Activated naive CD4-positive, alpha-beta T cell treated with anti-CD3 and anti-CD28 coated beads, Interleukin-2, amount 10 ng/mL, durations not matched to agents 7 days and 5 days (primary cell): ENCODE measurements at regions not wholly inside any gene's neighbourhood (a gene's known extent, or its start where the extent isn't known, plus 50 kb on each side); places are given as distances from the start of the nearest gene placed in this dataset.
"Not testable (repeated sequence)": the region's sequence is repeated elsewhere in the genome, so short reads cannot be mapped to it uniquely, and the experiment has no call there.

Experiments
- CTCF ChIA-PET: fragments of 350-600 bp; sonication (Branson Sonifier 250); formaldehyde crosslinking; loops from one replicate; lab custom pipeline; 2021; ENCODE audit warnings: antibody characterized with exemption; lab: Charles Lee
- DNase-seq: peaks from one replicate; pipeline ENCODE4 v3.0.0-alpha.2; 2020
- H3K27ac Mint-ChIP-seq: one replicate; pipeline ENCODE4 v1.8.0; 2021; ENCODE audit warnings: mild to moderate bottlenecking, moderate library complexity, mixed read lengths
- H3K27me3 Mint-ChIP-seq: one replicate; pipeline ENCODE4 v1.8.0; 2021; ENCODE audit warnings: mild to moderate bottlenecking, mixed read lengths
- H3K36me3 Mint-ChIP-seq: one replicate; pipeline ENCODE4 v1.8.0; 2021; ENCODE audit warnings: mixed read lengths
- H3K4me1 Mint-ChIP-seq: one replicate; pipeline ENCODE4 v1.8.0; 2021; ENCODE audit warnings: mixed read lengths
- H3K4me3 Mint-ChIP-seq: one replicate; pipeline ENCODE4 v1.8.0; 2021; ENCODE audit warnings: mild to moderate bottlenecking, moderate library complexity, mixed read lengths
- H3K9me3 Mint-ChIP-seq: one replicate; pipeline ENCODE4 v1.8.0; 2021; ENCODE audit warnings: mixed read lengths

- no peak for DNase-seq
- Mint-ChIP-seq H3K4me3 (no peak overlapping the region), H3K36me3 (no peaks in the 10 kb centered on the region), H3K9me3 (no peaks in the 10 kb centered on the region), H3K27me3 (peaks cover 6% of the 10 kb centered on the region), H3K27ac (no peak overlapping the region), H3K4me1 (no peaks in the 10 kb centered on the region)
- CTCF ChIA-PET, result no interaction called here
Measured at GRCh38 chr18:51480407-51481261, 283.2 kb upstream of the MEX3C start.

GRCh38 chr18:51486735-51487366 is 289.4 kb upstream of the MEX3C start:
- no peaks in the 10 kb centered on the region for H3K36me3 Mint-ChIP-seq
- CTCF ChIA-PET, result no interaction called here

GRCh38 chr18:51490417-51490816 is 292.9 kb upstream of the MEX3C start:
- CTCF ChIA-PET, result no interaction called here
- H3K36me3 Mint-ChIP-seq, result no peaks in the 10 kb centered on the region
- H3K4me3 Mint-ChIP-seq, result no peak overlapping the region
- H3K27me3 Mint-ChIP-seq, result no peaks in the 10 kb centered on the region
- H3K4me1 Mint-ChIP-seq, result no peaks in the 10 kb centered on the region
- H3K9me3 Mint-ChIP-seq, result no peaks in the 10 kb centered on the region
- H3K27ac Mint-ChIP-seq, result no peak overlapping the region
- DNase-seq, result no peak

More at GRCh38 chr18:51486735-51487366, 289.4 kb upstream of the MEX3C start:
- DNase-seq, result no peak
- Mint-ChIP-seq H3K27ac (no peak overlapping the region), H3K4me1 (no peaks in the 10 kb centered on the region), H3K9me3 (no peaks in the 10 kb centered on the region), H3K4me3 (no peak overlapping the region), H3K27me3 (no peaks in the 10 kb centered on the region)

GRCh38 chr18:51490860-51491259 is 293.4 kb upstream of the MEX3C start:
- CTCF ChIA-PET, result no interaction called here
- no peaks in the 10 kb centered on the region for H3K27me3 Mint-ChIP-seq
- H3K4me3 Mint-ChIP-seq, result no peak overlapping the region
- H3K4me1 Mint-ChIP-seq, result no peaks in the 10 kb centered on the region
- H3K9me3 Mint-ChIP-seq, result no peaks in the 10 kb centered on the region
- no peak overlapping the region for H3K27ac Mint-ChIP-seq
- no peak for DNase-seq
- no peaks in the 10 kb centered on the region for H3K36me3 Mint-ChIP-seq

- H3K4me3 Mint-ChIP-seq, result no peak overlapping the region
- H3K27ac Mint-ChIP-seq, result no peak overlapping the region
- H3K4me1 Mint-ChIP-seq, result no peaks in the 10 kb centered on the region
- DNase-seq, result no peak
- H3K27me3 Mint-ChIP-seq, result no peaks in the 10 kb centered on the region
- H3K9me3 Mint-ChIP-seq, result no peaks in the 10 kb centered on the region
- CTCF ChIA-PET, result no interaction called here
- no peaks in the 10 kb centered on the region for H3K36me3 Mint-ChIP-seq
Measured at GRCh38 chr18:51491678-51492372, 294.3 kb upstream of the MEX3C start.

- CTCF ChIA-PET, result no interaction called here
- Mint-ChIP-seq H3K27ac (no peak overlapping the region), H3K4me3 (no peak overlapping the region), H3K4me1 (no peaks in the 10 kb centered on the region), H3K36me3 (no peaks in the 10 kb centered on the region), H3K9me3 (no peaks in the 10 kb centered on the region), H3K27me3 (no peaks in the 10 kb centered on the region)
- DNase-seq, result no peak
Measured at GRCh38 chr18:51498085-51498855, 300.8 kb upstream of the MEX3C start.

- no peaks in the 10 kb centered on the region for H3K36me3 Mint-ChIP-seq
- H3K27ac Mint-ChIP-seq, result no peak overlapping the region
- H3K27me3 Mint-ChIP-seq, result no peaks in the 10 kb centered on the region
- CTCF ChIA-PET, result no interaction called here
- H3K4me3 Mint-ChIP-seq, result no peak overlapping the region
- DNase-seq, result no peak
- no peaks in the 10 kb centered on the region for H3K4me1 Mint-ChIP-seq
- peaks cover 3% of the 10 kb centered on the region for H3K9me3 Mint-ChIP-seq
Measured at GRCh38 chr18:51503351-51503750, 305.9 kb upstream of the MEX3C start.

- Mint-ChIP-seq H3K36me3 (no peaks in the 10 kb centered on the region), H3K4me3 (no peak overlapping the region), H3K27ac (no peak overlapping the region), H3K9me3 (peaks cover 6% of the 10 kb centered on the region), H3K27me3 (no peaks in the 10 kb centered on the region), H3K4me1 (no peaks in the 10 kb centered on the region)
- CTCF ChIA-PET, result no interaction called here
- DNase-seq, result no peak
Measured at GRCh38 chr18:51506811-51507210, 309.3 kb upstream of the MEX3C start.

GRCh38 chr18:51508410-51508809 is 310.9 kb upstream of the MEX3C start:
- H3K27me3 Mint-ChIP-seq, CTCF ChIA-PET: not testable (repeated sequence)

GRCh38 chr18:51510020-51510419 is 312.5 kb upstream of the MEX3C start:
- Mint-ChIP-seq H3K36me3 (no peaks in the 10 kb centered on the region), H3K4me3 (no peak overlapping the region), H3K27me3 (no peaks in the 10 kb centered on the region), H3K9me3 (peaks cover 6% of the 10 kb centered on the region), H3K27ac (no peak overlapping the region), H3K4me1 (no peaks in the 10 kb centered on the region)
- no peak for DNase-seq
- CTCF ChIA-PET, result no interaction called here

More at GRCh38 chr18:51508410-51508809, 310.9 kb upstream of the MEX3C start:
- not testable (repeated sequence) for H3K36me3 Mint-ChIP-seq, DNase-seq, H3K27ac Mint-ChIP-seq, H3K9me3 Mint-ChIP-seq, H3K4me3 Mint-ChIP-seq, H3K4me1 Mint-ChIP-seq

GRCh38 chr18:51513517-51513916 is 316.0 kb upstream of the MEX3C start:
- H3K27ac Mint-ChIP-seq, result no peak overlapping the region
- no peaks in the 10 kb centered on the region for H3K4me1 Mint-ChIP-seq
- no peaks in the 10 kb centered on the region for H3K36me3 Mint-ChIP-seq
- CTCF ChIA-PET, result interaction anchor here (1.4 kb wide), 1 partner anchor 403 kb away, joined by 3 read pairs; no protein-coding TSS in a partner anchor
- no peak overlapping the region for H3K4me3 Mint-ChIP-seq
- H3K9me3 Mint-ChIP-seq, result peaks cover 4% of the 10 kb centered on the region
- H3K27me3 Mint-ChIP-seq, result no peaks in the 10 kb centered on the region
- no peak for DNase-seq

GRCh38 chr18:51514128-51514527 is 316.6 kb upstream of the MEX3C start:
- no peak overlapping the region for H3K27ac Mint-ChIP-seq
- H3K36me3 Mint-ChIP-seq, result no peaks in the 10 kb centered on the region
- no peaks in the 10 kb centered on the region for H3K4me1 Mint-ChIP-seq
- no peak for DNase-seq
- no peak overlapping the region for H3K4me3 Mint-ChIP-seq
- H3K27me3 Mint-ChIP-seq, result no peaks in the 10 kb centered on the region
- H3K9me3 Mint-ChIP-seq, result peaks cover under 1% of the 10 kb centered on the region
- CTCF ChIA-PET, result interaction anchor here (1.4 kb wide), 1 partner anchor 403 kb away, joined by 3 read pairs; no protein-coding TSS in a partner anchor

GRCh38 chr18:51516478-51517038 is 319.1 kb upstream of the MEX3C start:
- Mint-ChIP-seq H3K27ac (no peak overlapping the region), H3K27me3 (no peaks in the 10 kb centered on the region), H3K9me3 (no peaks in the 10 kb centered on the region), H3K4me3 (no peak overlapping the region), H3K36me3 (no peaks in the 10 kb centered on the region), H3K4me1 (no peaks in the 10 kb centered on the region)
- CTCF ChIA-PET, result no interaction called here
- DNase-seq, result no peak

GRCh38 chr18:51519571-51519970 is 322.1 kb upstream of the MEX3C start:
- Mint-ChIP-seq H3K36me3 (no peaks in the 10 kb centered on the region), H3K27me3 (no peaks in the 10 kb centered on the region), H3K4me1 (no peaks in the 10 kb centered on the region), H3K9me3 (no peaks in the 10 kb centered on the region), H3K4me3 (no peak overlapping the region), H3K27ac (no peak overlapping the region)
- DNase-seq, result no peak
- CTCF ChIA-PET, result no interaction called here
